Tibial nerve (tissue), 4 donors: ENCODE measurements at regions not wholly inside any gene's neighbourhood (a gene's known extent, or its start where the extent isn't known, plus 50 kb on each side); places are given as distances from the start of the nearest gene placed in this dataset.

Source experiments
- EP300 ChIP-seq, 2 donors: sonication (generic); formaldehyde crosslinking; IDR thresholded peaks; one replicate each; pipeline ENCODE4 v1.6.1; 2017; ENCODE audit warnings: antibody characterized with exemption in 2 of 2, mild to moderate bottlenecking in 1 of 2
- POLR2A ChIP-seq, 2 donors: fragments of 450-650 bp; IDR thresholded peaks; one replicate each; pipeline ENCODE4 v1.6.1; 2017; ENCODE audit warnings: antibody characterized with exemption in 2 of 2, mild to moderate bottlenecking in 2 of 2, moderate library complexity in 2 of 2
- TF ChIP-seq, protein P1 (sequence below), 5 experiments: fragments of 200-600 bp in 3 of 5; fragments of 450-650 bp in 2 of 5; sonication (generic) in 3 of 5; IDR thresholded peaks; one replicate each; pipeline ENCODE4 v1.5.1; 2016 to 2019; ENCODE audit warnings: antibody characterized with exemption in 5 of 5, mild to moderate bottlenecking in 3 of 5, moderate library complexity in 2 of 5

GRCh38 chr10:120972259-120972658, 121.1 kb downstream of the WDR11 start:
- TF ChIP-seq, protein P1, sequence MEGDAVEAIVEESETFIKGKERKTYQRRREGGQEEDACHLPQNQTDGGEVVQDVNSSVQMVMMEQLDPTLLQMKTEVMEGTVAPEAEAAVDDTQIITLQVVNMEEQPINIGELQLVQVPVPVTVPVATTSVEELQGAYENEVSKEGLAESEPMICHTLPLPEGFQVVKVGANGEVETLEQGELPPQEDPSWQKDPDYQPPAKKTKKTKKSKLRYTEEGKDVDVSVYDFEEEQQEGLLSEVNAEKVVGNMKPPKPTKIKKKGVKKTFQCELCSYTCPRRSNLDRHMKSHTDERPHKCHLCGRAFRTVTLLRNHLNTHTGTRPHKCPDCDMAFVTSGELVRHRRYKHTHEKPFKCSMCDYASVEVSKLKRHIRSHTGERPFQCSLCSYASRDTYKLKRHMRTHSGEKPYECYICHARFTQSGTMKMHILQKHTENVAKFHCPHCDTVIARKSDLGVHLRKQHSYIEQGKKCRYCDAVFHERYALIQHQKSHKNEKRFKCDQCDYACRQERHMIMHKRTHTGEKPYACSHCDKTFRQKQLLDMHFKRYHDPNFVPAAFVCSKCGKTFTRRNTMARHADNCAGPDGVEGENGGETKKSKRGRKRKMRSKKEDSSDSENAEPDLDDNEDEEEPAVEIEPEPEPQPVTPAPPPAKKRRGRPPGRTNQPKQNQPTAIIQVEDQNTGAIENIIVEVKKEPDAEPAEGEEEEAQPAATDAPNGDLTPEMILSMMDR (IDR thresholded peaks at IDR 0.05): no peak
- TF ChIP-seq POLR2A (IDR thresholded peaks at IDR 0.05) (no peak), EP300 (IDR thresholded peaks at IDR 0.05) (no peak)
